Stimulated activated CD8-positive, alpha-beta memory T cell treated with anti-CD3 and anti-CD28 coated beads, Interleukin-7, amount 100 ng/mL, for 4 hours (primary cell): ENCODE measurements at regions not wholly inside any gene's neighbourhood (a gene's known extent, or its start where the extent isn't known, plus 50 kb on each side); places are given as distances from the start of the nearest gene placed in this dataset.

Source experiments
- DNase-seq, 2 donors: peaks; one replicate each; pipeline ENCODE4 v3.0.0-alpha.2; 2020; ENCODE audit warnings: low read depth in 2 of 2

GRCh38 chr14:38111046-38111445 lies 96.7 kb upstream of the SSTR1 start:
- no peak for DNase-seq

- no peak for DNase-seq
Measured at GRCh38 chr14:38113546-38113945, 94.2 kb upstream of the SSTR1 start.

- no peak for DNase-seq
Measured at GRCh38 chr14:38116895-38117294, 90.8 kb upstream of the SSTR1 start.

- no peak for DNase-seq
Measured at GRCh38 chr14:38120109-38120508, 87.6 kb upstream of the SSTR1 start.

GRCh38 chr14:38121320-38122020 lies 86.2 kb upstream of the SSTR1 start:
- no peak for DNase-seq

GRCh38 chr14:38122241-38122640 lies 85.5 kb upstream of the SSTR1 start:
- DNase-seq, result no peak

GRCh38 chr14:38124506-38124905 lies 83.2 kb upstream of the SSTR1 start:
- DNase-seq, result no peak

- no peak for DNase-seq
Measured at GRCh38 chr14:38125481-38126037, 82.1 kb upstream of the SSTR1 start.

- DNase-seq, result no peak
Measured at GRCh38 chr14:38127356-38127755, 80.3 kb upstream of the SSTR1 start.

- no peak for DNase-seq
Measured at GRCh38 chr14:38127784-38128183, 79.9 kb upstream of the SSTR1 start.

GRCh38 chr14:38128640-38129039 lies 79.1 kb upstream of the SSTR1 start:
- DNase-seq, result no peak

GRCh38 chr14:38129192-38129591 lies 78.5 kb upstream of the SSTR1 start:
- no peak for DNase-seq

- peak in 1 of 2 donors; percentile 23 for DNase-seq
Measured at GRCh38 chr14:38129705-38130104, 78.0 kb upstream of the SSTR1 start.

- DNase-seq, result no peak
Measured at GRCh38 chr14:38134416-38135030, 73.2 kb upstream of the SSTR1 start.

- no peak for DNase-seq
Measured at GRCh38 chr14:38135106-38135867, 72.4 kb upstream of the SSTR1 start.

- no peak for DNase-seq
Measured at GRCh38 chr14:38137005-38137404, 70.7 kb upstream of the SSTR1 start.

GRCh38 chr14:38138473-38139138 lies 69.1 kb upstream of the SSTR1 start:
- DNase-seq, result no peak

GRCh38 chr14:38139926-38140325 lies 67.8 kb upstream of the SSTR1 start:
- DNase-seq, result no peak

GRCh38 chr14:38143170-38143569 lies 64.5 kb upstream of the SSTR1 start:
- DNase-seq, result no peak

GRCh38 chr14:38143659-38144505 lies 63.8 kb upstream of the SSTR1 start:
- no peak for DNase-seq

- DNase-seq, result no peak
Measured at GRCh38 chr14:38145142-38145541, 62.6 kb upstream of the SSTR1 start.
